Adrenal gland (tissue), 9 donors: ENCODE measurements at regions not wholly inside any gene's neighbourhood (a gene's known extent, or its start where the extent isn't known, plus 50 kb on each side); places are given as distances from the start of the nearest gene placed in this dataset.

Experiments used
- DNase-seq, 7 donors: peaks; one replicate each; pipeline ENCODE4 v3.0.0-alpha.2; 2019 to 2020
- H3K27ac ChIP-seq, 5 donors: fragments of 200-600 bp; sonication (generic) in 4 of 5; 1 replicate in 3 of 5; 2 replicates in 2 of 5; pipeline versions ENCODE4 v1.5.1 to v1.8.0; 2016 to 2020; ENCODE audit warnings: mild to moderate bottlenecking in 1 of 5
- H3K27me3 ChIP-seq: fragments of 200-600 bp; 2 replicates; pipeline ENCODE4 v1.8.0; 2021
- H3K36me3 ChIP-seq, 2 donors: fragments of 200-600 bp; replicated peaks in 1 of 2; 1 replicate in 1 of 2; 2 replicates in 1 of 2; pipeline versions ENCODE4 v1.5.1 to v1.8.0; 2018 to 2022
- H3K4me1 ChIP-seq, 2 donors: fragments of 200-600 bp; replicated peaks in 1 of 2; 1 replicate in 1 of 2; 2 replicates in 1 of 2; pipeline versions ENCODE4 v1.5.1 to v1.8.0; 2018 to 2021
- H3K4me3 ChIP-seq, 4 donors: fragments of 200-600 bp; sonication (generic) in 3 of 4; one replicate each; pipeline ENCODE4 v1.5.1; 2016 to 2018
- H3K9me3 ChIP-seq, 3 donors: fragments of 200-600 bp; sonication (generic) in 1 of 3; replicated peaks in 1 of 3; 1 replicate in 2 of 3; 2 replicates in 1 of 3; pipeline versions ENCODE4 v1.5.1 to v1.8.0; 2016 to 2021
- POLR2A ChIP-seq, 2 donors: fragments of 450-650 bp; IDR thresholded peaks; one replicate each; pipeline ENCODE4 v1.6.1; 2017; ENCODE audit warnings: antibody characterized with exemption in 2 of 2, mild to moderate bottlenecking in 2 of 2, moderate library complexity in 1 of 2
- WGBS, 4 donors: extraction: QIAGEN DNeasy Blood & Tissue Kit in 2 of 4; methylation state at CpG; one replicate each; pipeline versions ENCODE4 v1.1.5 to v1.1.7; 2013 to 2017; 5-methylcytosine and 5-hydroxymethylcytosine counted together
- intact Hi-C, 2 donors: fragments of 100-400 bp; cut with DNase I; formaldehyde crosslinking; loops; one replicate each; pipeline versions ENCODE4 v1.14.1 to v1.15.0; 2022 to 2023
- TF ChIP-seq, protein P1 (sequence below), 6 experiments: fragments of 450-650 bp in 4 of 6; fragments of 200-600 bp in 2 of 6; sonication (generic) in 1 of 6; IDR thresholded peaks; 1 replicate in 5 of 6; 2 replicates in 1 of 6; pipeline versions ENCODE4 v1.5.1 to v1.8.0; 2016 to 2021; ENCODE audit warnings: antibody characterized with exemption in 6 of 6, mild to moderate bottlenecking in 2 of 6, moderate library complexity in 1 of 6
- donor health status: healthy with polysubstance abuse.
- donor health status: Bipolar disorder and iron deficiency.
- donor health status: DM: yes; HTN: yes; CAD: no.
- donor health status: DM: no; HTN: no; CAD: no.
- donor health status: DM: no; HTN: no; CAD: no.

DNA sequence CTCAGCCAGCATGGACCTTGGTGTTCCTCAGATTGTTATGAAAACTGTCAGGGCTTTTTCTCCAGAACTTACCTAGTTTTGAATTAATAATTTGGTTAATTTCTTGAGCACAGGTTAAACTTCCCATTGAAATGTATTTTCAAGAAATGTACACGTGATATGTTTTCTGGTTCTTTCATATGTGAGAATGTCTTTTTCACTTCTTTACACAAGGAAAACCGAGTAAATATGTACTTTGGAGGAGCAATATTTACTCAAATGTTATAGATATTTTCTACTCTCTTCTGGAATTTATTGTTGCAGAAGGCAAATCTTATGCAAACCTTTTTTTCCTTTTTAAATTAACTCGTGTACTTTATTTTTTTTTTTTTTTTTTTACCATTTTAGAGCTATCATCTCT, 134.3 kb downstream of the AHR start:
- 65 to 86% (median 79%) methylated on average over 3 of the region's 3 CpGs for WGBS, 4 donors
- intact Hi-C loops, result no loop called here

DNA sequence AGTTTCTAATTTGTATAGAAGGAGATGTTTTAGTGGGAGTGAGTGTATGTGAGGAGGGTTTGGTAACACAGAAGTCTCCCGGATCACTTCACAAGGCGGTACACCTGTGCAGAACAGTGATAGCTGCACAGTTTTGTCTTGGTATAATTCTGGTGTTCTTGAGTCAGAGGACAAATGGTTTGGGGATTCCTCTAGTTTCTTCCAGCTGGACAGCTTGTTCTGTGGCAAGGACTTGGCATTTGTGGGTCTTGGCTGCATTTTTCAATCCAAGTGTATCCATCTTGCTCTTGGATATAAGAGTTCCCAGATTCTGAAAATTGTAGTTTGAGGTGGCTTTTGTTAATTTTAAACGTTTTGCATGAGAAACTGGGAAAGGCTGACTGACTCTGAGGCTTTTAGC, 135.7 kb downstream of the AHR start:
- no peaks in the 10 kb centered on the region for H3K27me3 ChIP-seq
- no peak overlapping the region for H3K27ac ChIP-seq
- DNase-seq, result no peak
- TF ChIP-seq POLR2A (IDR thresholded peaks at IDR 0.05), result no peak
- TF ChIP-seq, protein P1, sequence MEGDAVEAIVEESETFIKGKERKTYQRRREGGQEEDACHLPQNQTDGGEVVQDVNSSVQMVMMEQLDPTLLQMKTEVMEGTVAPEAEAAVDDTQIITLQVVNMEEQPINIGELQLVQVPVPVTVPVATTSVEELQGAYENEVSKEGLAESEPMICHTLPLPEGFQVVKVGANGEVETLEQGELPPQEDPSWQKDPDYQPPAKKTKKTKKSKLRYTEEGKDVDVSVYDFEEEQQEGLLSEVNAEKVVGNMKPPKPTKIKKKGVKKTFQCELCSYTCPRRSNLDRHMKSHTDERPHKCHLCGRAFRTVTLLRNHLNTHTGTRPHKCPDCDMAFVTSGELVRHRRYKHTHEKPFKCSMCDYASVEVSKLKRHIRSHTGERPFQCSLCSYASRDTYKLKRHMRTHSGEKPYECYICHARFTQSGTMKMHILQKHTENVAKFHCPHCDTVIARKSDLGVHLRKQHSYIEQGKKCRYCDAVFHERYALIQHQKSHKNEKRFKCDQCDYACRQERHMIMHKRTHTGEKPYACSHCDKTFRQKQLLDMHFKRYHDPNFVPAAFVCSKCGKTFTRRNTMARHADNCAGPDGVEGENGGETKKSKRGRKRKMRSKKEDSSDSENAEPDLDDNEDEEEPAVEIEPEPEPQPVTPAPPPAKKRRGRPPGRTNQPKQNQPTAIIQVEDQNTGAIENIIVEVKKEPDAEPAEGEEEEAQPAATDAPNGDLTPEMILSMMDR (IDR thresholded peaks at IDR 0.05), result no peak
- H3K36me3 ChIP-seq, result no peaks in the 10 kb centered on the region
- H3K9me3 ChIP-seq, result no peaks in the 10 kb centered on the region
- H3K4me3 ChIP-seq, result no peak overlapping the region
- intact Hi-C loops, result no loop called here
- no peaks in the 10 kb centered on the region for H3K4me1 ChIP-seq
- 78 to 82% (median 82%) methylated on average over 3 of the region's 3 CpGs for WGBS, 4 donors

More for the DNA sequence above, 134.3 kb downstream of the AHR start:
- TF ChIP-seq POLR2A (IDR thresholded peaks at IDR 0.05), result no peak
- TF ChIP-seq, protein P1 (IDR thresholded peaks at IDR 0.05), result no peak
- Histone ChIP-seq H3K4me3 (no peak overlapping the region), H3K27ac (no peak overlapping the region), H3K4me1 (no peaks in the 10 kb centered on the region), H3K27me3 (no peaks in the 10 kb centered on the region), H3K36me3 (no peaks in the 10 kb centered on the region), H3K9me3 (no peaks in the 10 kb centered on the region)
- DNase-seq, result no peak

GRCh38 chr7:17434841-17435692, 136.6 kb downstream of the AHR start:
- TF ChIP-seq, protein P1 (IDR thresholded peaks at IDR 0.05), result no peak
- TF ChIP-seq POLR2A (IDR thresholded peaks at IDR 0.05), result no peak
- H3K4me3 ChIP-seq, result no peak overlapping the region
- H3K27ac ChIP-seq, result no peak overlapping the region
- DNase-seq, result no peak
- no peaks in the 10 kb centered on the region for H3K36me3 ChIP-seq
- WGBS, 4 donors, result 89 to 95% (median 93%) methylated on average over 6 of the region's 6 CpGs
- intact Hi-C loops, result no loop called here
- no peaks in the 10 kb centered on the region for H3K9me3 ChIP-seq
- H3K4me1 ChIP-seq, result no peaks in the 10 kb centered on the region
- no peaks in the 10 kb centered on the region for H3K27me3 ChIP-seq

DNA sequence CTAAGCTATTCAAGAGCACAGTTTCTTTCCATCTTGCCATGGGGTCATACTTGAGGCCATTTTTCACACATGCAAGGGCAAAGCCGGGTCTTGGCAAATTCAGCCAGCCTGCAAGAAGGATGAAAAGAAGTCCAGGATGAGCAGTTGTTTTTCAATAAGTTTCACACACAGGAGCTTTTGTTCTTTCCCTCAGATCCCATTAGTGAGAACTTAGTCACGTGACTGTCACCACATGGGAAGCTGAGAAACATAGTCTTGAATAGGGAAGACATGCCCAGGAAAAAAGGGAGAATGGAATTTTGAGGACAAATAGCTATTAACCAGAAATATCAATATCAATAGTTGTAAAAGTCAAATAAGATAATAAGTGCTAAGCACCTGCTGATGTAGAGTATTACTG, 137.7 kb downstream of the AHR start:
- WGBS, 4 donors, result 72 to 92% (median 81%) methylated on average over 2 of the region's 2 CpGs
- DNase-seq, result no peak
- H3K4me1 ChIP-seq, result no peaks in the 10 kb centered on the region
- TF ChIP-seq, protein P1 (IDR thresholded peaks at IDR 0.05), result no peak
- TF ChIP-seq POLR2A (IDR thresholded peaks at IDR 0.05), result no peak
- H3K27me3 ChIP-seq, result no peaks in the 10 kb centered on the region
- intact Hi-C loops, result no loop called here
- H3K27ac ChIP-seq, result no peak overlapping the region
- no peaks in the 10 kb centered on the region for H3K9me3 ChIP-seq
- no peak overlapping the region for H3K4me3 ChIP-seq
- H3K36me3 ChIP-seq, result no peaks in the 10 kb centered on the region
